Fibroblast of lung (primary cell): ENCODE measurements at regions not wholly inside any gene's neighbourhood (a gene's known extent, or its start where the extent isn't known, plus 50 kb on each side); places are given as distances from the start of the nearest gene placed in this dataset.

ENCODE experiments used
- DNase-seq, 2 donors: peaks; one replicate each; pipeline versions ENCODE4 v3.0.0 to v3.0.0-alpha.2; 2010; ENCODE audit warnings: low read depth in 2 of 2
- H2AFZ ChIP-seq: 2 replicates; pipeline ENCODE4 v1.5.1; 2012; ENCODE audit warnings: low read length, control low read depth, inconsistent platforms
- H3K27ac ChIP-seq: 2 replicates; pipeline ENCODE4 v1.5.1; 2011; ENCODE audit warnings: low read length, control low read depth; ENCODE audit not compliant: insufficient read depth
- H3K27me3 ChIP-seq: 2 replicates; pipeline ENCODE4 v1.5.1; 2011; ENCODE audit warnings: mild to moderate bottlenecking, low read length; ENCODE audit not compliant: control insufficient read depth, insufficient read depth
- H3K36me3 ChIP-seq: 2 replicates; pipeline ENCODE4 v1.5.1; 2011; ENCODE audit warnings: low read length; ENCODE audit not compliant: control insufficient read depth, insufficient read depth
- H3K4me1 ChIP-seq: 2 replicates; pipeline ENCODE4 v1.5.1; 2011; ENCODE audit warnings: low read length; ENCODE audit not compliant: control insufficient read depth, insufficient read depth; ENCODE audit errors: extremely low read depth
- H3K4me2 ChIP-seq: 2 replicates; pipeline ENCODE4 v1.5.1; 2011; ENCODE audit warnings: low read length, control low read depth; ENCODE audit not compliant: insufficient read depth; ENCODE audit errors: extremely low read depth
- H3K4me3 ChIP-seq, 4 experiments: fragments of 200-600 bp in 1 of 4; sonication (generic) in 1 of 4; replicated peaks in 1 of 4; 2 replicates each; pipeline ENCODE4 v1.5.1; 2011 to 2016; ENCODE audit warnings: low read length in 4 of 4, low read depth in 3 of 4, mild to moderate bottlenecking in 3 of 4, control low read depth in 2 of 4, inconsistent platforms in 1 of 4, mixed read lengths in 1 of 4; ENCODE audit not compliant: insufficient read depth in 1 of 4; ENCODE audit errors: control extremely low read depth in 1 of 4
- H3K79me2 ChIP-seq: 2 replicates; pipeline ENCODE4 v1.5.1; 2012; ENCODE audit warnings: mild to moderate bottlenecking, low read length, inconsistent platforms; ENCODE audit not compliant: control insufficient read depth, insufficient read depth
- H3K9ac ChIP-seq: 2 replicates; pipeline ENCODE4 v1.5.1; 2011; ENCODE audit warnings: mild to moderate bottlenecking, low read length, control low read depth; ENCODE audit not compliant: insufficient read depth
- H3K9me3 ChIP-seq: 2 replicates; pipeline ENCODE4 v1.5.1; 2012; ENCODE audit warnings: low read depth, low read length; ENCODE audit not compliant: control insufficient read depth, insufficient read depth
- H4K20me1 ChIP-seq: 2 replicates; pipeline ENCODE4 v1.5.1; 2011; ENCODE audit warnings: low read length; ENCODE audit not compliant: control insufficient read depth, insufficient read depth; ENCODE audit errors: extremely low read depth
- CTCF ChIP-seq, 2 donors: IDR thresholded peaks in 1 of 2; conservative IDR thresholded peaks in 1 of 2; 1 replicate in 1 of 2; 2 replicates in 1 of 2; pipeline ENCODE4 v1.5.1; 2011 to 2012; ENCODE audit warnings: low read length in 2 of 2, control low read depth in 1 of 2, inconsistent platforms in 1 of 2, low read depth in 1 of 2, mild to moderate bottlenecking in 1 of 2
- EZH2 ChIP-seq: IDR thresholded peaks from 2 replicates; pipeline ENCODE4 v1.5.1; 2012; ENCODE audit warnings: low read length, control low read depth, mild to moderate bottlenecking; ENCODE audit errors: missing control alignments

DNA sequence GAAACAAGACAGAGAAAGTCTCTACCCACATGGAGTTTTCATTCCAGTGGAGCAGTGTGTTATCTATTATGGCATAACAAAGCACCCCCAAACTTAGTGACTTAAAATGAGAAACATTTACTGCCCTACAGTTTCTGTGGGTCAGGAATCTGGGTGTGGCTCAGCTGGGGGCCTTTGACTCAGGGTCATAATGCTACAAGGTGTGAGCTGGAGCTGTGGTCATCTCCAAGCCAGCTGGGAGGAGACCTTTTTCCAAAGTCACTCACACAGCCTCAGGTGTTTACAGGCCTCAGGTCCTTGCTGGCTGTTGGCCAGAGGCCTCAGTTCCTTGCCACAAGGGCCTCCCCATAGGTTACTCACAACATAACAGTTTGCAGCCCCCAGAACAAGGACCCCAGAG lies 169.2 kb downstream of the ETAA1 start:
- H3K27ac ChIP-seq, result no peak overlapping the region
- no peak overlapping the region for H3K4me3 ChIP-seq
- peaks cover 18% of the 10 kb centered on the region for H3K4me1 ChIP-seq

GRCh38 chr2:67566958-67567635 lies 170.0 kb downstream of the ETAA1 start:
- no peak overlapping the region for H3K4me2 ChIP-seq
- peak in 1 of 2 donors; percentile 60 for DNase-seq

More for the DNA sequence above, 169.2 kb downstream of the ETAA1 start:
- Histone ChIP-seq H2AFZ (no peak overlapping the region), H3K27me3 (no peaks in the 10 kb centered on the region), H3K79me2 (no peaks in the 10 kb centered on the region), H3K9ac (no peak overlapping the region), H3K9me3 (no peaks in the 10 kb centered on the region), H3K36me3 (no peaks in the 10 kb centered on the region), H4K20me1 (no peaks in the 10 kb centered on the region), H3K4me2 (no peak overlapping the region)
- peak in 1 of 2 donors; percentile 45 for DNase-seq
- TF ChIP-seq EZH2 (no peak), CTCF (conservative IDR thresholded peaks at IDR 0.05 in 1 of 2, IDR thresholded peaks at IDR 0.05 in 1 of 2; ENCODE audit: low read depth in 1 of 2, low read length in 2 of 2) (no peak)

GRCh38 chr2:67567886-67568285 lies 170.8 kb downstream of the ETAA1 start:
- no peak overlapping the region for H3K4me2 ChIP-seq
- TF ChIP-seq EZH2 (no peak), CTCF (conservative IDR thresholded peaks at IDR 0.05 in 1 of 2, IDR thresholded peaks at IDR 0.05 in 1 of 2; ENCODE audit: low read depth in 1 of 2, low read length in 2 of 2) (no peak)
- no peaks in the 10 kb centered on the region for H3K79me2 ChIP-seq
- no peak overlapping the region for H3K27ac ChIP-seq
- no peaks in the 10 kb centered on the region for H3K36me3 ChIP-seq
- H3K4me3 ChIP-seq, result no peak overlapping the region
- no peaks in the 10 kb centered on the region for H3K27me3 ChIP-seq
- H3K9ac ChIP-seq, result no peak overlapping the region
- H2AFZ ChIP-seq, result no peak overlapping the region
- DNase-seq, result peak in 1 of 2 donors; percentile 73
- peaks cover 17% of the 10 kb centered on the region for H3K4me1 ChIP-seq
- no peaks in the 10 kb centered on the region for H4K20me1 ChIP-seq
- H3K9me3 ChIP-seq, result no peaks in the 10 kb centered on the region

More at GRCh38 chr2:67566958-67567635, 170.0 kb downstream of the ETAA1 start:
- no peaks in the 10 kb centered on the region for H3K36me3 ChIP-seq
- H2AFZ ChIP-seq, result no peak overlapping the region
- no peak overlapping the region for H3K27ac ChIP-seq
- H3K9me3 ChIP-seq, result no peaks in the 10 kb centered on the region
- H3K27me3 ChIP-seq, result no peaks in the 10 kb centered on the region
- peaks cover 14% of the 10 kb centered on the region for H3K4me1 ChIP-seq
- TF ChIP-seq CTCF (conservative IDR thresholded peaks at IDR 0.05 in 1 of 2, IDR thresholded peaks at IDR 0.05 in 1 of 2; ENCODE audit: low read depth in 1 of 2, low read length in 2 of 2) (no peak), EZH2 (no peak)
- H3K9ac ChIP-seq, result no peak overlapping the region
- H4K20me1 ChIP-seq, result no peaks in the 10 kb centered on the region
- no peaks in the 10 kb centered on the region for H3K79me2 ChIP-seq
- H3K4me3 ChIP-seq, result no peak overlapping the region
